ENCODE measurements at regions not wholly inside any gene's neighbourhood (a gene's known extent, or its start where the extent isn't known, plus 50 kb on each side); places are given as distances from the start of the nearest gene placed in this dataset.

GRCh38 chr15:53296603-53297002, 462.9 kb downstream of the WDR72 start:
- no peak for TF ChIP-seq JUND (IDR thresholded peaks at IDR 0.05)
- no peak for TF ChIP-seq FOSL1 (IDR thresholded peaks at IDR 0.05; ENCODE audit: low read depth)
- TF ChIP-seq EZH2 (IDR thresholded peaks at IDR 0.05), result no peak
- TF ChIP-seq CTCF (IDR thresholded peaks at IDR 0.05 in 2 of 3, conservative IDR thresholded peaks at IDR 0.05 in 1 of 3; ENCODE audit: borderline replicate concordance in 1 of 3, insufficient read depth in 1 of 3, low read depth in 2 of 3, low read length in 2 of 3), result no peak
- no peak for TF ChIP-seq MAX (IDR thresholded peaks at IDR 0.05)
- TF ChIP-seq POLR2AphosphoS5 (IDR thresholded peaks at IDR 0.05; ENCODE audit: low read depth, low read length), result no peak
- no peak for TF ChIP-seq CEBPB (IDR thresholded peaks at IDR 0.05; ENCODE audit: low read depth)
- no peak for TF ChIP-seq POLR2A (IDR thresholded peaks at IDR 0.05; ENCODE audit: borderline replicate concordance, extremely low read depth, insufficient read depth, insufficient read length)
- no peak for TF ChIP-seq SIN3A (IDR thresholded peaks at IDR 0.05; ENCODE audit: low read depth)
